Activated T-cell treated with anti-CD3 and anti-CD28 coated beads for 1 hour (primary cell): ENCODE measurements at regions not wholly inside any gene's neighbourhood (a gene's known extent, or its start where the extent isn't known, plus 50 kb on each side); places are given as distances from the start of the nearest gene placed in this dataset.

Source experiments
- DNase-seq: peaks from one replicate; pipeline ENCODE4 v3.0.0-alpha.2; 2020; ENCODE audit warnings: low read depth

DNA sequence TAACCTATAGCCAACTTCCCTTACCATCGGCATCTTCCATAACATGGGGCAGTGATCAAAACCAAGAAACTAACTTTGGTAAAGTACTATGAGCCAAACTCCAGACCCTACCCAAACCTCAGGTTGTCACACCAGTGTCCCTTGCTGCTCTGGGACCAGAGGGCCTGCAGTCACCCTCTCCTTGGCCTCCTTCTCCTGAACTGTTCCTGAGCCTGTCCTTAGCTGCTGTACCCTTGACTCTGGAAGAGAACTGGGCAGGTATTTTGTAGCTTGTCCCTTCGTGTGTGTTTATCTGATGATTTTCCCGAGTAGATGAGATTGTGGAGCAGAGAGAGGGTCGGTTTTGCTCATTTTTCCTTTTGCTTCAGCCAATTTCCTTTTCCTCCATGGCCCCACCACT, 240.4 kb downstream of the SYK start:
- no peak for DNase-seq

DNA sequence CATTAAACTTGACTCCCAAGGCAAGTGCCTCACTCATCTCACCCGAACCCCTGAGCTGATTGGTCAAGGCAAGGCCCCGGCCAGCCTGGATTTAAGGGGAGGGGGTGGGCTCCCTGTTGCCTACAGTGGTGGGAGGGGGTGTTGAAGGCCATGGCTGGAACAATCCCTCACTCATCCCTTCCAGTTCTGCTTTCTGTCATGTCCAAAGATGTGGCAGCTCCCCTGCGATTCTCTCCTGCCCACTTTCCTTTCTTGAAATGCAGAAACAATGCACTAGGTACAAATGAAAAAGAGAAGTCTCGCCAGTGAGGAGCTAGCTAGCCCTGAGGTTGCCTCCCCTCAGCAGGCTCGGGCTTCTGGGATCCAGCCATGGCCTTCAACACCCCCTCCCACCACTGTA, 240.9 kb downstream of the SYK start:
- DNase-seq: no peak

- no peak for DNase-seq
These were observed 241.6 kb downstream of the SYK start for GRCh38 chr9:91043056-91043810.

- DNase-seq: no peak
These were observed 242.2 kb downstream of the SYK start for GRCh38 chr9:91043811-91044175.

DNA sequence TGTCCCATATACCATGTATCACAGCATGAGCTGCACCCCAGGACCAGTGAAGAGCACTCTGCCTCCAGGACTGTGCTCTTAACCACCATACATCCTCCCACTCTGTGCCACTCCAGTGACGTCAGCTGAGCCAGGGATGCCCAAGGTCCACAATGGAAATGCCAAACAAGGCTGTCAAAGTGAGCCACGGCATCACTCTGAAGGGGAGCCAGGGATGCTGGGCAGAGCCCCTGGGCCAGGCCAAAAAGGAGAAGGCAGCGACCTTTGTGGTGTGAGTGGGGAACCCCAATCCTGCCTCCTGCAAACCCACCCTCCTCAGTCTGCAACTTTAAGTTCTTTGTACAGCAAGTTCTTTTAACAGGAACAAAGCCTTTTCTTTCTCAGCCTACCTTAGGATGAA, 242.7 kb downstream of the SYK start:
- DNase-seq: no peak

DNA sequence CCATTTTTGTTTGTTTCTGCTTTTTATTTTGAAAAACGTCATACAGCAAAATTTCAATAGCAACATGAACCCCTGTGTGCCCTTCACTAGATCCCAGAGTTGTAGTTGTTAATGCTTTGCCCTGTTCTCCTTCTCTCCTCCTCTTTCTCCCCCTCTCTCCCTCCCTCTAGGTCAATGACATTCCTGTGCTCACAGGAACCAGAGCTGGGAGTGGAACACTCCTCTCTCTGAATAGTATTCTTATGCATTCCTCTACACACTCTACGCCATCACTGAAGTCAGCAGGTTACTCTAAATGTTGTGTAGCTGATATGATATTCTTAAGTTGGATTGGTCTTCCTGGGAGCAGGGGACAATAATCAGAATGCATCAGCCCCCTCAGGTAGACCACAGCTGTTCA, 243.4 kb downstream of the SYK start:
- DNase-seq: no peak

DNA sequence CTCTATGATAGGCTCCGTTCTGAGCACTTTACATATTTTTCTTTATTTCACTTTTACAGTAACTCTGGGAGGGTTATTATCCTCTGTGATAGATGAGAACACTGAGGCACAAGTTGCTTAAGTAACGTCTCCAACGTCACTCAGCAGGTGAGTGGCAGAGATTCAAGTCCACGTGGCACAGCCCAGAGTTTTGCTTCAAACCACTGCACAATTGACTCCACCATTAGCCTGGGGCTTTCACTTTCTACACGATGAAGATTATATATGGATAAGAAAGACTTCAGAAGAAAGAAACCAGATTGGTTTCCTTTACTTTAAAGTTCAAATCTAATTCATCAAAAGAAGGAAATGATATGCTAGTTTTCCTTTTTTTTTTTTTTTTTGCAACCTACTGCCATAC, 245.9 kb downstream of the SYK start:
- DNase-seq: no peak

- DNase-seq: no peak
These were observed 246.5 kb downstream of the SYK start for GRCh38 chr9:91047993-91048607.

GRCh38 chr9:91048749-91049148, 247.1 kb downstream of the SYK start:
- no peak for DNase-seq

DNA sequence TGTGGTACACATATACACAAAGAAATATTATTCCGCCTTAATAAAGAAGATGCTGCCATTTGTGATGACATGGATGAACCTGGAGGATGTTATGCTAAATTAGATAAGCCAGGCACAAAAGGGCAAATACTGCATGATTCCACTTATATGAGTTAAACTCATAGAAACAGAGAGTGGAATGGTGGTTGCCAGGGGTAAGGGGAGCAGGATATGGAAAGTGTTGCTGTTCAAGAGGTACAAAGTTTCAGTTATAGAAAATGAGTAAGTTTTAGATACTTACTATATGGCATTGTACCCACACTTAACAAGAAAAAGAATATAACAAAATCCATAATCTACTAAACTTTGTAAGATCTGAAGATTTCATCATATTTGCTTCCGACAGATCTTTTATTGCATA, 252.2 kb downstream of the SYK start:
- no peak for DNase-seq

DNA sequence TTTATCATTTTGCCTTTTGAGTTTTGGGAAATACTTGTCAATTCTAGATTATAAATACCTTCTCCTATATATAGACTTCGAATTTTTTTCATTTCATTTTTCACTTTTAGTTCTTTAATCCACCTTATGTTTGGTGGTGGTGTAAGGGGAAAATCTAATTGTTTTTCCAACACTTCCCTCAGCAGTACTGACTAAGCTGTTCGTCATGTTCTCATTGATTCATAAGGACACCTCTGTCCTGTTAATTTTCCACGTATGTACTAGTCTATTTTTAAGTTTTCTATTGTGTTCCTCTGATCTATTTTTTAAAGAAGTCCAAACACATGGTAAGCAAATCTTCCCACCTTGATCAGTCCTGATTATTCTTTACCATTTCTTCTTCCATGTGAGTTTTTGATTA, 254.2 kb downstream of the SYK start:
- DNase-seq: no peak

GRCh38 chr9:91056486-91056885, 254.9 kb downstream of the SYK start:
- no peak for DNase-seq

DNA sequence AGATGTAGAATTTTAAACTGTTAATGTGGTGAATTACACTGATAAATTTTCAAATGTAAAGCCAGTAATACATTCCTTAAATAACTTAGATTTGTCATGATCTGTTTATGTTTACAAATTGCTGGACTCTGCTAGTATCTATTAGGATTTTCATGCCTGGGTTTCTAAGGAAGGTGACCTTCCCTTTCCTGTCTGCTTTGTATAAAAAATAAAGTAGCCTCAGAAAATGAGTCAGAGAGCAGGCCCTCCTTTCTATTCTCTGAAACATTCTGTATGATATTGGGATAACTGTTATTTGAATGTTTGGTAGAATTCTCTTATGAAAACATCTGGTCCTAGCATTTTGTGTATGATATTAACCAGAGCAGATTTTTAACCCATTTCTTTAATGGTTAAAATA, 255.3 kb downstream of the SYK start:
- DNase-seq: no peak

DNA sequence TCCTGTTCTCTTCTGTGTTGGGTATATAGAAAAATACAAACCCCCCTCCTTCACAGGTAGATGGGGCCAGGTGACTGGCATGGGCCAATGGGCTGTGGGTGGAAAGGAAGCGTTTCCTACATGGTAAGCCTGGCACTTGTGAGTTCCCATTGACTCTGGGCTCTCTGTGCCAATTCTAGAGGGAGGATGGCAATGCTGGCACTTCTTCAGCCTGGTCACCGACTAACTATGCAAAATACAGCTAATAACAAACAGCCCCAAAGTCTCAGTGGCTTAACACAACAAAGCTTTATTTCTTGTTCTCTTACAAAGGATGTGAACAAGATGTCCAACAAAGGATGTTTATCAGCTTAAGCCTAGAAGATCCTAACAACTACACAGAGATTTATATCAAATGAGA, 258.1 kb downstream of the SYK start:
- no peak for DNase-seq

DNA sequence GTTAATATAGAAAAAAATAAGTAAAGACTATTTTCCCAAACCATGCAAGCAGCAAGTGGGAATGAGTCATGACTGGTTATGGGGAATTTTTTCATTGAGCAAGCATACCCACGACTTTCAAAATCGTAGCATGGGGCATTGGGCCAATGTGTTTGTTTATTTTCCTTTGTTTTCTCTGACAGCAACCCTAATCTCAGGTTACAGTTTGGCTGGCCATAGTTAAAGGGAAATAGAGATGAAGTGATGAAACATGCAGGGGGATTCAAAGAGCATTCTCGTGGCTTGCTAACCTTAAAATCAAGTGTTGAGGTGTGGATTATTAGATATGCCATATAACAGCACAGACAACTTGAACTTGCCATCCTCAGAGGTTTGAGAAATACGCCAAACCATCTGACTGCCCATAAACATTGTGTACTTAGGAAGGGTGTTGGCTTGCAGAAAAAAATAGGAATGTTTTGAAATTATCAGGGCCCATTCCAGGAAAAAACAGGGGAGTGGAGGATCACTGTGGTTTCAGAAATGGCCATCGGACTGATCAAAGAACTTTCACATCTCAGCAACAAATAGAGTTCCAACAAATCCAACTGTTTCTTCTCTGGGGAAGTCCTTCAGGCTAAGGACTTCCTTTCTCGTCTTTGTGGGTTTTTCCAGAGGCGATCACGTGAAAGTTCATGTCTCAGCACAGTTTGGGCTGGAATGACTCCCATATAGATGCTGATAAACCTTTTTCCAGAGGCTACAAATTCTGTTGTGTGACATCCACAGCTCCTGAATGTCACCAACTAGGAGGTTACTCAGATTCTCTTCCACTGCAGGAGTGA, 259.1 kb downstream of the SYK start:
- no peak for DNase-seq

GRCh38 chr9:91061506-91061905, 259.9 kb downstream of the SYK start:
- DNase-seq: no peak

DNA sequence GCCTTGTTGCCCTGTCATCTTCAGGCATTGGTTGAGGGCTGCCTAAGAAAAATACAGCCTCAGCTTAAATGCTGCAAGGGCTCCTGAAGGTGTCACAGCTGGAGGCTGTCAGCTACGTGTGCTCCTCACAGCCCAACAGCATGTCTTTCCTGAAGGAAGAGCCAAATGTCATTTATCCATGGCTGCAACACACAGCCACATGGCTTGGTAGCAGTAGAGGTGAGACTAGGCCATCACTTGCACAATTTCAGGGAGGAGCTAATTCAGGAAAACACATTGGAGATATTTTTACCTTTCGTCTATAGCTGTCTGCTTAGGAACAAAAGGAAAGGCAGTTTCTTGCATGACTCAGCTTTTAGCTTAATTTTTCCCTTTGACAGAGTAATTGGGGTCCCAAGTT, 260.7 kb downstream of the SYK start:
- no peak for DNase-seq

DNA sequence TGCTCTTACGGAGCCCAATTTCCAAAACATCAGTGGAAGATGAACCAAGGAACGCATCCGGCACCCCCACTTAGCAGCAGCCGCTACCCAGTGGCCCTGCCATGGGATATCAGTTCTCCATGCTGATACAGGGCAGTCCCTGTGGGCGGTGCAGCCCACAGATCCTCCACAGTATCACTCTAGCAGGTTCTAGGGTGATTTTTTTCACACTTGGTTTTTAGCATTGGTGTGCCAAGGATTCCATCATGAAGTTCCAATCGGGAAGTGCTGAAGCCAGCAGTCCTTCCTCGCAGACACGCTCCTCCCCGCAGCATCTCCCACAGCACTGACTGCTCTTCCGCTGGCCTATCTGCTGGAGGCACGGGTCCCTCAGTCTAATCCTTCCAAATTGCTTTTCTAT, 261.9 kb downstream of the SYK start:
- DNase-seq: no peak

DNA sequence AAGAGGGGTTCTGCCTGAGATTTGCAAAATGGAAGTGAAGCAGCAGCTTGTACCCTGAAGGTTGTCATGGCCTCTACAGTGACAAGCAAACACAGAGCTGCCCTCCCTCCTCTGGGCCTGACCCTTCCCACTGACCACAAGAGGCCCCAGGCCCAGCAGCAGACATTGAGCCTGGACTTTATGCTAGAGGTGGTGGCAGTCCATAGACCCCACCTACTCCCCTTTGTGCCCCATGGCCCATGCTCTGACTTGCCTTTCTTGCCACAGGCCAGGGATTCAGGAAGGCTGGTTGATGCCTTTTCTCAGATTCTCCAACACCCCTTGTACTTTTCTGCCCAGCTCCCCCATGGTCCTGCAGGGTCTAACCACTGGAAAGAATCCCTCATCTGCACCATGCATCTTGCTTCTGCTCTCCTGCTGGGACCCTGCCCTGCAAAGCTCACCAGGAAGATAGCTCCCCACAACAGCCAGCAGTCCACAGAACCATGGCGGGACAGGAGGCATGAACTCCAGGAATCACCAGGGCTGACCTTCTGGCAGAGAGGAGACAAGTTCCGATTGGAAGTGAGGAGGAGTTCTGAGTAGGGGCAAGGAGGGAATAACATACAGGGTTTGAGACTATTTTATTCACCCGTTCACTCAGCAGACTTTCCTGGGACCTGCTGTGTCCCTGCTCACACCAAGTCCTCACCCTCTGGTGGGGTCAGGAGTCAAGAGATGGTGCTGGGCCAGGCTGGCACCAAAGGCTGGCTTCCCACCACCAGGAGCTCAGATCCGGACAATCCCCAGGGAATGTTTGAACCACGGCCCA, 263.8 kb downstream of the SYK start:
- DNase-seq: no peak

GRCh38 chr9:91066042-91066415, 264.4 kb downstream of the SYK start:
- DNase-seq: no peak

DNA sequence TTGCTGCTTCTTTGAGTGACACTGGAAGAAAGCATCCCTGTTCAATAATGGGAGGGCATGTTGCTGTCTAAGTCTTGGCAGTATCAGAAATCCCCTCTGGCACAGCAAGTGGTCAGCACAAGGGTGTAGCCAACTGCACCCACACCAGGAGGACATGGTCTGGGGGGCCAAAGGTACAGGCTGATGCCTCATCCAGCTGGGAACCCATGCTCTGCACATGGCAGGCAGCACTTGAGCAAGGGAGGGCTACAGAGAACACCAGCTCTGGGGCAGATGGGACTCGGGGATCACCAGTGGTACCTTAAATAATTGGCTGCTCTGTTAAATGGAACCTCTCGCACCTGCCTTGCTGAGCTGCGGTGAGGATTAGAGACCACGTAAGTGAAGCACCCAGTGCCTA, 265.2 kb downstream of the SYK start:
- DNase-seq: no peak

GRCh38 chr9:91067306-91067860, 265.8 kb downstream of the SYK start:
- no peak for DNase-seq
